Prostate gland (tissue), 2 donors: ENCODE measurements at regions not wholly inside any gene's neighbourhood (a gene's known extent, or its start where the extent isn't known, plus 50 kb on each side); places are given as distances from the start of the nearest gene placed in this dataset.

ENCODE experiments used
- POLR2A ChIP-seq: fragments of 450-650 bp; IDR thresholded peaks from one replicate; pipeline ENCODE4 v1.6.1; 2016; ENCODE audit warnings: antibody characterized with exemption, mild to moderate bottlenecking
- POLR2AphosphoS5 ChIP-seq: sonication (generic); formaldehyde crosslinking; IDR thresholded peaks from one replicate; pipeline ENCODE4 v1.6.1; 2017; ENCODE audit warnings: antibody characterized with exemption
- TF ChIP-seq, protein P1 (sequence below), 4 experiments: fragments of 200-600 bp in 2 of 4; fragments of 450-650 bp in 2 of 4; sonication (generic) in 2 of 4; IDR thresholded peaks; 1 replicate in 3 of 4; 2 replicates in 1 of 4; pipeline ENCODE4 v1.5.1; 2016 to 2019; ENCODE audit warnings: antibody characterized with exemption in 4 of 4, mild to moderate bottlenecking in 2 of 4, moderate library complexity in 2 of 4

DNA sequence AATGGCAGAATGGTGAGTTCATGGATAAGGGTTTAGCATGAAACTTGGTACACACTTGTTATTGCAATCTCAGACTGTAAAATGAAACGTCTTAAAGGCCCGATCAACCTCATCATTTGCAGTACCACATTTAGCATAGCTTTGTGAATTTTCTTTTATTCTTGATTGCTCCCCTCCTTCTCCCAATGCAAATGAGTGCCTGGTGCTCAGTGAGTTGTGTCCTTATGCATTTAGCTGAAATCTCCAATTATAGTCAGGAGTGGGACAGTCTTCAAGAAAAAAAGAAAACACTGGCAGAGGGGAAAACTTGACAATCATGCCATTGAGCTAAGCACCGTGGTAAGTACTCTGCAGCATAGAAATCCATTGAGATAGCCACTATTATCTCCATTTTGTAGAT is 161.0 kb upstream of the HMCN1 start:
- TF ChIP-seq, protein P1, sequence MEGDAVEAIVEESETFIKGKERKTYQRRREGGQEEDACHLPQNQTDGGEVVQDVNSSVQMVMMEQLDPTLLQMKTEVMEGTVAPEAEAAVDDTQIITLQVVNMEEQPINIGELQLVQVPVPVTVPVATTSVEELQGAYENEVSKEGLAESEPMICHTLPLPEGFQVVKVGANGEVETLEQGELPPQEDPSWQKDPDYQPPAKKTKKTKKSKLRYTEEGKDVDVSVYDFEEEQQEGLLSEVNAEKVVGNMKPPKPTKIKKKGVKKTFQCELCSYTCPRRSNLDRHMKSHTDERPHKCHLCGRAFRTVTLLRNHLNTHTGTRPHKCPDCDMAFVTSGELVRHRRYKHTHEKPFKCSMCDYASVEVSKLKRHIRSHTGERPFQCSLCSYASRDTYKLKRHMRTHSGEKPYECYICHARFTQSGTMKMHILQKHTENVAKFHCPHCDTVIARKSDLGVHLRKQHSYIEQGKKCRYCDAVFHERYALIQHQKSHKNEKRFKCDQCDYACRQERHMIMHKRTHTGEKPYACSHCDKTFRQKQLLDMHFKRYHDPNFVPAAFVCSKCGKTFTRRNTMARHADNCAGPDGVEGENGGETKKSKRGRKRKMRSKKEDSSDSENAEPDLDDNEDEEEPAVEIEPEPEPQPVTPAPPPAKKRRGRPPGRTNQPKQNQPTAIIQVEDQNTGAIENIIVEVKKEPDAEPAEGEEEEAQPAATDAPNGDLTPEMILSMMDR (IDR thresholded peaks at IDR 0.05), result no peak
- TF ChIP-seq POLR2A, result no peak
- no peak for TF ChIP-seq POLR2AphosphoS5
